C4-2B (cell line): ENCODE measurements at regions not wholly inside any gene's neighbourhood (a gene's known extent, or its start where the extent isn't known, plus 50 kb on each side); places are given as distances from the start of the nearest gene placed in this dataset.

Source experiments
- CTCF ChIP-seq: fragments of 450-650 bp; conservative IDR thresholded peaks from 2 replicates; pipeline ENCODE4 v1.5.1; 2017; ENCODE audit warnings: mild to moderate bottlenecking
- ZFX ChIP-seq: fragments of 450-650 bp; IDR thresholded peaks from 2 replicates; pipeline ENCODE4 v1.6.1; 2017

GRCh38 chr16:86787538-86787937 is 209.2 kb downstream of the FOXL1 start:
- no peak for TF ChIP-seq ZFX
- TF ChIP-seq CTCF, result no peak
